ENCODE measurements at regions not wholly inside any gene's neighbourhood (a gene's known extent, or its start where the extent isn't known, plus 50 kb on each side); places are given as distances from the start of the nearest gene placed in this dataset.

DNA sequence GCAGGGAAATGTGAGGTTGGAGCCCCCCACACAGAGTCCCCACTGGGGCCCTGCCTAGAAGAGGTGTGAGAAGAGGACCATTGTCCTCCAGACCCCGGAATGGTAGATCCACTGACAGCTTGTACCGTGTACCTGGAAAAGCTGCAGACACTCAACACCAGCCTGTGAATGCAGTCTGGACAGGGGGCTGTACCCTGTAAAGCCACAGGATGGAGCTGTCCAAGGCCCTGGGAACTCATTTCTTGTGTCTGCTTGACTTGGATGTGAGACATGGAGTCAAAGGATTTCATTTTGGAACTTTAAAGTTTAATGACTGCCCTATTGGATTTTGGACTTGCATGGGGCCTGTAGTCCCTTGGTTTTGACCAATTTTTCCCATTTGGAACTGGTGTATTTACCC lies 535.0 kb upstream of the MEF2C start:
- H3K4me3 ChIP-seq = no peak overlapping the region
- H3K9me3 ChIP-seq = no peaks in the 10 kb centered on the region
- no peak for TF ChIP-seq POLR2A (IDR thresholded peaks at IDR 0.05)
- TF ChIP-seq, protein P1, sequence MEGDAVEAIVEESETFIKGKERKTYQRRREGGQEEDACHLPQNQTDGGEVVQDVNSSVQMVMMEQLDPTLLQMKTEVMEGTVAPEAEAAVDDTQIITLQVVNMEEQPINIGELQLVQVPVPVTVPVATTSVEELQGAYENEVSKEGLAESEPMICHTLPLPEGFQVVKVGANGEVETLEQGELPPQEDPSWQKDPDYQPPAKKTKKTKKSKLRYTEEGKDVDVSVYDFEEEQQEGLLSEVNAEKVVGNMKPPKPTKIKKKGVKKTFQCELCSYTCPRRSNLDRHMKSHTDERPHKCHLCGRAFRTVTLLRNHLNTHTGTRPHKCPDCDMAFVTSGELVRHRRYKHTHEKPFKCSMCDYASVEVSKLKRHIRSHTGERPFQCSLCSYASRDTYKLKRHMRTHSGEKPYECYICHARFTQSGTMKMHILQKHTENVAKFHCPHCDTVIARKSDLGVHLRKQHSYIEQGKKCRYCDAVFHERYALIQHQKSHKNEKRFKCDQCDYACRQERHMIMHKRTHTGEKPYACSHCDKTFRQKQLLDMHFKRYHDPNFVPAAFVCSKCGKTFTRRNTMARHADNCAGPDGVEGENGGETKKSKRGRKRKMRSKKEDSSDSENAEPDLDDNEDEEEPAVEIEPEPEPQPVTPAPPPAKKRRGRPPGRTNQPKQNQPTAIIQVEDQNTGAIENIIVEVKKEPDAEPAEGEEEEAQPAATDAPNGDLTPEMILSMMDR (IDR thresholded peaks at IDR 0.05) = no peak
- H3K27ac ChIP-seq = no peak overlapping the region
- H3K36me3 ChIP-seq = no peaks in the 10 kb centered on the region
- DNase-seq = no peak
- intact Hi-C loops (cut with DNase I) = no loop called here
- no peak for ATAC-seq
- no peaks in the 10 kb centered on the region for H3K27me3 ChIP-seq
- 100% methylated on average over 1 of the region's 2 CpGs for WGBS (ENCODE audit: insufficient coverage, low coverage, low lambda C conversion rate, missing lambda C conversion rate)
- no peaks in the 10 kb centered on the region for H3K4me1 ChIP-seq

DNA sequence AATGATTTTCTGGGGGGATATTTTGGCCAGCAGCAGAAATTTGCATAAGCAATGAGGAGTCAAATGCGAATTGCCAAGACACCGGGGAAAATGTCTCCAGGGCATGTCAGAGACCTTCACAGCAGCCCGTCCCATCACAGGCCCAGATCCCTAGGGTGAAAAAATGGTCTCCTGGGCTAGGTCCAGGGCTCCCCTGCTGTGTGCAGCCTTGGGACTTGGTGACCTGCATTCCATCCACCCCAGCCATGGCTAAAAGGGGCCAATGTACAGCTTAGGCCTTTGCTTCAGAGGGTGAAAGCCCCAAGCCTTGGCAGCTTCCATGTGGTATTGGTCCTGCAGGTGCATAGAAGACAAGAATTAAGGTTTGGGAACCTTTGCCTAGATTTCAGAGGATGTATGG lies 534.5 kb upstream of the MEF2C start:
- TF ChIP-seq, protein P1 (IDR thresholded peaks at IDR 0.05) = no peak
- no peak for TF ChIP-seq POLR2A (IDR thresholded peaks at IDR 0.05)
- WGBS (ENCODE audit: insufficient coverage, low coverage, low lambda C conversion rate, missing lambda C conversion rate) = 76% methylated on average over 3 of the region's 3 CpGs
- no peak for DNase-seq

DNA sequence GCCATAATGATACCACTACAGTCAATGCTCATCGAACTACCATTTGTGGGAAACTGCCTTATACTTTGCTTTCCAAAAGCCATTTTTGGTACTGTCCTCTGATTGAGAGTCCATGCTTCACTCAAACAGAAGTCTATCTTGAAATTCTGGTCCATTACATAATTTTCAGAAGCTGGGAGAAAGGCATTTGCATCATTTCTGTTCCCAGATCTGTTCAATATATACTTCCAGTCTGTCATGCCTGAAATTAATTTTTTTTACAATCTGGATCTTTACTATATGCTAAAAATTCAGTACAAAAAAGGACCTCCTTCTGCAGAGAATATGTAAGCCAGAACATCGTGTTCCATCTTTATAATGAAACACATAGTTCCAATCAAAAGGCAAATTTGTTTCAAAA lies 528.9 kb upstream of the MEF2C start:
- no peak for DNase-seq
- intact Hi-C loops (cut with DNase I) = no loop called here
- Histone ChIP-seq H3K9me3 (no peaks in the 10 kb centered on the region), H3K4me1 (no peaks in the 10 kb centered on the region), H3K4me3 (no peak overlapping the region), H3K27me3 (no peaks in the 10 kb centered on the region), H3K27ac (no peak overlapping the region), H3K36me3 (no peaks in the 10 kb centered on the region)
- no peak for TF ChIP-seq POLR2A (IDR thresholded peaks at IDR 0.05)
- TF ChIP-seq, protein P1 (IDR thresholded peaks at IDR 0.05) = no peak
- WGBS (ENCODE audit: insufficient coverage, low coverage, low lambda C conversion rate, missing lambda C conversion rate) = 65% methylated on average over 2 of the region's 2 CpGs
- no peak for ATAC-seq

More for the DNA sequence above, 534.5 kb upstream of the MEF2C start:
- Histone ChIP-seq H3K4me3 (no peak overlapping the region), H3K9me3 (no peaks in the 10 kb centered on the region), H3K4me1 (no peaks in the 10 kb centered on the region), H3K36me3 (no peaks in the 10 kb centered on the region), H3K27me3 (no peaks in the 10 kb centered on the region), H3K27ac (no peak overlapping the region)
- intact Hi-C loops (cut with DNase I) = no loop called here
- ATAC-seq = no peak

DNA sequence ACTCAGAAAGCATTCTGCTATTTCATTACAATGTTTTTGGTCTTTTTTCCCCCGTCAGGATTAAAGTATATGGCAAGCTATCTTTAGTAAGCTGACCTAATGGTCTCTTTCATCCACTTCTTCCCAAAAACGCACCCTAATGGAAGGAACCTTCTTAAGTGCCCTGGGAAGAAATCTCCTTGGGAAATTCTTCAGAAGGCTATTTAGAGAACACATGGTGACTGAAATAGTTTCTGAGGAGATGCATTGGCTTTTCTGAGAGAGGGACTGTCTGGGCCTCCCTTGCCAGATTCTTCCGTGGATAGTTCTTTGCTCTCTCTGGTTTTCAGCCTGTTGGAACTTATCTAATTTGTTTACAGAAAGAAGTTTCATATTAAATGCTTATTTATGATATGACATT lies 524.1 kb upstream of the MEF2C start:
- Histone ChIP-seq H3K4me3 (no peak overlapping the region), H3K36me3 (no peaks in the 10 kb centered on the region), H3K4me1 (no peaks in the 10 kb centered on the region), H3K9me3 (no peaks in the 10 kb centered on the region), H3K27me3 (no peaks in the 10 kb centered on the region), H3K27ac (no peak overlapping the region)
- no peak for DNase-seq
- 54% methylated on average over 3 of the region's 3 CpGs for WGBS (ENCODE audit: insufficient coverage, low coverage, low lambda C conversion rate, missing lambda C conversion rate)
- TF ChIP-seq, protein P1 (IDR thresholded peaks at IDR 0.05) = no peak
- TF ChIP-seq POLR2A (IDR thresholded peaks at IDR 0.05) = no peak
- no peak for ATAC-seq
- intact Hi-C loops (cut with DNase I) = no loop called here

DNA sequence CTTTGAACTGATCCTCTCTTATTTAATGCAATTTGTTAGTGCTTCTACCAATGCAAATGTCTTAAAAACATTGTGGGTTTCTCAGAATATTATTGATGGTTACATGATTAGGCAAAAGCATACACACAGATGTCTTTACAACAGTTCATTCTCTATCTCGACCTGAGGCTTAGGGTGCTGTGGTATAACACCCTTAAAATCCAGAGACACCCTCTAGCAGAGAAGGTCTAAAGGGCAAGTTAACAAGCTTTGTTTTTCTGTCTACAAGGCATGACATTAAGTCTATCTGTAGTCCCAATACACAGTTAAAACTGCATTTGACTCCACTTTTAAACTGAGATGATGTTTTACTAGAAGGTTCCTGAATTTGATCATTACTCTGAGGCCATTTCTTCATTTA lies 518.7 kb upstream of the MEF2C start:
- Histone ChIP-seq H3K9me3 (no peaks in the 10 kb centered on the region), H3K4me1 (no peaks in the 10 kb centered on the region), H3K4me3 (no peak overlapping the region), H3K36me3 (no peaks in the 10 kb centered on the region), H3K27ac (no peak overlapping the region), H3K27me3 (no peaks in the 10 kb centered on the region)
- TF ChIP-seq, protein P1 (IDR thresholded peaks at IDR 0.05) = no peak
- no peak for TF ChIP-seq POLR2A (IDR thresholded peaks at IDR 0.05)
- no peak for ATAC-seq
- WGBS (ENCODE audit: insufficient coverage, low coverage, low lambda C conversion rate, missing lambda C conversion rate) = 33% methylated on average over 1 of the region's 1 CpG
- no peak for DNase-seq
- intact Hi-C loops (cut with DNase I) = no loop called here
